Left ventricle myocardium superior (tissue), 1 donor: ENCODE measurements at regions not wholly inside any gene's neighbourhood (a gene's known extent, or its start where the extent isn't known, plus 50 kb on each side); places are given as distances from the start of the nearest gene placed in this dataset.
A peak's percentile ranks its signal among the peaks of the same experiment; 100 is the strongest.
"Not testable (repeated sequence)": the region's sequence is repeated elsewhere in the genome, so short reads cannot be mapped to it uniquely, and the experiment has no call there.

ENCODE experiments used
- ATAC-seq: fragments of 200-7000 bp; cut with Tn5 transposase; one replicate; pipeline ENCODE4 v1.9.1; 2020; ENCODE audit warnings: mild to moderate bottlenecking, moderate library complexity
- DNase-seq: peaks from one replicate; pipeline ENCODE4 v3.0.0-alpha.2; 2020
- intact Hi-C: fragments of 100-400 bp; cut with micrococcal nuclease; formaldehyde crosslinking; loops from one replicate; pipeline ENCODE4 v1.11.0; 2022
- donor health status: DM: no; HTN: yes; CAD: no; lungs with severe emphysema.

DNA sequence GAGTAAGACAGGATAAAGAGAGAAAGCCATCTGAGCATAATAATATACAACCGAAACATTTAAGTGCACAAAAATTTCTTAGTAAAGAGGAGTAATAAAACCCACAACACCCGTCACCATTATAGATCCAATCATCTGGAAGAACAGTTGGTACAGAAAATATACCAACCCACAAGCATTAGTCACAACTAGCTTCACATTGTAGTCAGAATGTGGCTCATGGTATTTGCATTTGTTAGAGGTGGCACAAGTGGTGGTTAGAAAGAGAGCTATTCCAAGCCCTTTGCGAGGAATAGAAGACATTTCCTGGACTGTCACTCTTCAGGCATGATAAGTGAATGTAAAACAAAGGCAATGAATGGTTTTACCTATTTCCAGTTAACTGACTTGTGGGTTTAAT lies 677.5 kb upstream of the ST8SIA4 start:
- ATAC-seq (no peak), DNase-seq (no peak)
- intact Hi-C loops = no loop called here

DNA sequence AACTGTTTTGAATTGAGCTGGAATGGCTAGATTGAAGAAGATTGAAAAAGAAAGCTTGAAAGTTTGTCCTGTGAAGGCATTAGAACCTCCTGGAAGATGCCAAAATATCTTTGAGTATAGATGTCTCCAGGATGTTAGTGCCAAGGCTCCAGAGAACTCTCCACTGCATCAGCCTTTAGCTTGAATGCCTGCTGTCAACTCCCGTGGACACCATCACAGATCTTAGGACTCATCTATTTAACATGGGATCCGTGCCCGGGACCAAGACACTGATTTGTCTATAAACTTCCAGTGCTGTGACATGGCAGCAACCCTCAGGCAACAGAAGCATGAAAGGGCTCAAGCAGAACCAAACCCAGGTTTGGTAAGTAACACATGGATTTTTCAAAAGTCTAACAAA lies 670.9 kb upstream of the ST8SIA4 start:
- intact Hi-C loops = no loop called here
- ATAC-seq = no peak

DNA sequence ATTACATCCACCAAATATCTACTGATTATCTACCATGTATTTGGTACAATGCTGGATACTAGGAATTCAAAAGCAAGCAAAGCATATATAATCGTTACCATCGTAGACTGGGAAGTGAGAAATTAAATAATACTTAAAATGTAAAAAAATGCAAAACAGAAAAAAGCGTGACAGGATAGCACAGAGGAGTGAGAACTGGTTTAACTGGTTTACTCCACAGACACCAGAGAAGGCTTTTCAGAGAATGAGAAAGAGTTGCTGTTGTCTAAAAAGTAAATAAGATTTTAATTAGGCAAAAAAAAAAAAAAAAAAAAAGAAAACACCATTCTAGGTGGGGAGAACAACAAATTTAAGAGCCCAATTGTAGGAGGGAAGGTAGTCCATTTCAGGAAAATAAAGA lies 657.9 kb upstream of the ST8SIA4 start:
- DNase-seq (no peak), ATAC-seq (no peak)
- intact Hi-C loops = no loop called here

More for the DNA sequence above, 670.9 kb upstream of the ST8SIA4 start:
- DNase-seq = no peak

DNA sequence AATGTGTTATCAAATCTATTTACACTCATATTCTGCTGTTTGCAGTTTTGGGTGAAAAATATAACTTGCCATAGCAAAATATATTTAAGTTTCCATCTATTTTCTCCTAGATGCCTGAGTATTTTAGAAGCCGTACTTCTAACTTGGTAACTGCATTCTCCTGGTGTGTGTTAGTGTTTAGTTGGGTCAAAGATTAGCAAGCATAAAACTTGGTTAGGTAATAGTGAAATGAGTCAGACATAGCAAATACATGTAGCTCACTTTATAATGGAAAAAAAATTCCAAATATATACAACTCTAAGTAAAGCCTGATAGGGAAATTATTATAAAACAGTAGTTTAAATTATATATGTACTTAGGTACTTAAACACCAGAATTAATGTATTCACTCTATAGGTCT lies 640.7 kb upstream of the ST8SIA4 start:
- DNase-seq (no peak), ATAC-seq (no peak)
- intact Hi-C loops = no loop called here

DNA sequence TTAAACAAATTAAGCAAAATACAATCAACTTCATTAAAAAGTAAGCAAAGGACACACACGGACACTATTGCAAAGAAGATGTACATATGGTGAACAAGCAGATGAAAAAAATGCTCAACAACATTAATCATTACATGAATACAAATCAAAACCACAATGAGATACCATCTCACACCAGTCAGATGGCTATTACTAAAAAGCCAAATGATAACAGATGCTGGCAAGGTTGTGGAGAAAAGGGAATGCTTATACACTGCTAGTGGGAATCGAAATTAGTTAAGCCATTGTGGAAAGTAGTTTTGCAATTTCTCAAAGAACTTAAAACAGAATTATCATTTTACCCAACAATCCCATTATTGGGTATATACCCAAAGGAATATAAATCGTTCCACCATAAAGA lies 636.2 kb upstream of the ST8SIA4 start:
- no peak for ATAC-seq
- intact Hi-C loops = no loop called here
- DNase-seq = no peak

DNA sequence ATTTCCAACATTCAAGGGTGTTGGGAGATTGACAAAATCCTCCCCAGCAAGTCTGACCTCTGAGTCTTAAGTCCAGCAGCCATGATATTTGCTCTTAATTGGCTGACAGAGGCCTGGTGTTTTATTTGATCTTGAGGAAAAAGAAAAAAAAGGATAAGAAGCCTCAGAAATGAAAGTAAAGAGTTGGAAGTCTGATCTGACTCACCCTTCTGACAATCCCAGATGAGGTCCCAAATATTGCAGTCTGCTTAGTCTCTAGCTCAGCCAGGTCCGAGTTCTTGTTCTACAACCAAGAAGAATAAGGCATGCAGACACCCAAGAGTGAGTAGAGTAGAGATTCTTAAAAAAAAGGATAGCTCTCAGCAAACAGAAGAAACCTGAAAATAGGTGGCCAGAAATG lies 632.5 kb upstream of the ST8SIA4 start:
- ATAC-seq (no peak), DNase-seq (no peak)
- intact Hi-C loops = no loop called here

DNA sequence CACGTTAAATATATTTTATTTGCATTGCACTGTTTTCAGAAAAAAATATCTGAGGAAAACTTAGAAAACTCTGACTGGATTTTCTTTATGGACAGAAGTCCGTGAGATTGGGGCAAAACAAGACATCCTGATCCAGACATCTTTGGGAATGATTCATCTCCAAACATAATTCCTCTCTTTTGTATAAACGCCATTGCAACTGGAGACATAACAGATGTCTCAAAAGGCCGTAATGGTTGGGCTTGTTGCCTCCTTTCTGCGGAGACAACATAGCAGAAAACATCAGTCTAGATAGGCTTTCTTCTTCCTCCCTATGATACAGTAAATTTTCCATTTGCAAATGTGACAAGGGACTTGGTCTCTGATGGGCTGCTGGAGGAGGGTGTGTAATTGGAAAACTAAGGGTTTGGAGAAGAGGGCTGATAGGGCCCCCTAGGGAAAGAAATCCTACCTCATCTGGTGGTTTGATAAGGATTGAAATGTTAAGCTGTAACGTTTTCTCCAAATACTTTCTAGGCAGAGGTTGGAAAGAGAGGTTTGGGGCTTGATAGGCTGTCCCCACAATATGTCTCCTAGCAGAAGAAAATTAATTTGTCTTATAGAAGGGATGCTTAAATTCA lies 631.5 kb upstream of the ST8SIA4 start:
- intact Hi-C loops = no loop called here
- ATAC-seq = no peak
- DNase-seq = no peak

DNA sequence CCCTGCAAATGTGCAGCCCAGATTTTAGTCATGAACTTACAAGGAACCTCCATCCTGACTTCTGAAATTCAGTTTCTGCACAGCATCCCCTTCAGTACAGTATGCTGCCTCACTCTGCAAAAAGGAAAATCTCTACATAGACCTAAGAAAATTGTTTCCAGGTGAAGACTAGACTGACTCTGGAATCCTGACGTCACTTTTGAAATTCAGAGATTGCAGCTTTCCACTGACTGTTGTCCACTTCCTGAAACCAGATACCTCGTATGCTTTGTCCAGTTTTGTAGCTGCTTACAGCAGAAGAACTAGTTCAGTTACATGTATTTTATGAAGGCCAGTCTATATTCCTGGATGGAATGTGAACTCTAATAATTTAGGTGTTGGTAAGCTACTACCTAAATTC lies 629.3 kb upstream of the ST8SIA4 start:
- intact Hi-C loops = no loop called here
- DNase-seq (no peak), ATAC-seq (no peak)

DNA sequence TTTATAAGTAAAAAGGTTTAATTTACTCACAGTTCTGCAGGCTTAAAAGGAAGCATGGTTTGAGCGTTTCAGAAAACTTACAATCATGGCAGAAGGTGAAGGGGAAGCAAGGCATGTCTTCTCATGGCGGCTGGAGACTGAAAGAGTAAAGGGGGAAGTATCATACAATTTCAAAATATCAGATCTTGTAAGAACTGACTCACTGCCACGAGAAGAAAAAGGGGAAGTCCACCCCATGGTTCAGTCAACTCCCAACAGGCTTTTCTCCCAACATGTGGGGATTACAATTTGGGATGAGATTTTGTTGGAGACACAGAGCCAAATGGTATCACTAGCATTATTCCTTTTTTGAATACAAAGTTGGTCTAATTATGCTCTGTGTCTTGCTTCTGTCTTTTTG lies 627.9 kb upstream of the ST8SIA4 start:
- no peak for DNase-seq
- ATAC-seq = no peak
- intact Hi-C loops = no loop called here

DNA sequence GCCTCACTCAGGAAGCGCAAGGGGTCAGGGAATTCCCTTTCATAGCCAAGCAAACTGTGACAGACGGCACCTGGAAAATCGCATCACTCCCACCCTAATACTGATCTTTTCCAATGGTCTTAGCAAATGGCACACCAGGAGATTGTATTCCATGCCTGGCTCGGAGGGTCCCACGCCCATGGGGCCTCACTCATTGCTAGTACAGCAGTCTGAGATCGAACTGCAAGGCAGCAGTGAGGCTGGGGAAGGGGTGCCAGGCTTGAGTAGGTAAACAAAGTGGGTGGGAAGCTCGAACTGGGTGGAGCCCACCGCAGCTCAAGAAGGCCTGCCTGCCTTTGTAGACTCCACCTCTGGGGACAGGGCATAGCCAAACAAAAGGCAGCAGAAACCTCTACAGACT lies 626.0 kb upstream of the ST8SIA4 start:
- intact Hi-C loops, ATAC-seq, DNase-seq: not testable (repeated sequence)

DNA sequence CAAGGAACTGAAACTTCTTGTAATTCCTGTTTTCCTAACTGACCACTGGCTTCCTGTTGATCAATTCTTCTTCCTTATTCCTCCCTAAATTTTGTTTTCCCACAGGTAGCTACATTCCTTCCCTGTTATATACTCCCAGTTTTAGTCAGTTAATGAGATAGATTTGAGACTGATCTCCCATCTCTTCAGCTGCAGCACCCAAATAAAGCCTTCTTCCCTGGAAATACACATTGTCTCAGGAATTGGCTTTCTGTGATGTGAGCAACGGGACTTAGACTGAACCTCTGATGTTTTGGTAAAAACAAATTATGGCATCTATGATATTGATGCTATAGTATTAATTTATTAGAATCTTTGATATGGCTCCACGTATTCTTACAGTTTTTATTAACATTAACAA lies 617.3 kb upstream of the ST8SIA4 start:
- DNase-seq (no peak), ATAC-seq (no peak)
- intact Hi-C loops = no loop called here

DNA sequence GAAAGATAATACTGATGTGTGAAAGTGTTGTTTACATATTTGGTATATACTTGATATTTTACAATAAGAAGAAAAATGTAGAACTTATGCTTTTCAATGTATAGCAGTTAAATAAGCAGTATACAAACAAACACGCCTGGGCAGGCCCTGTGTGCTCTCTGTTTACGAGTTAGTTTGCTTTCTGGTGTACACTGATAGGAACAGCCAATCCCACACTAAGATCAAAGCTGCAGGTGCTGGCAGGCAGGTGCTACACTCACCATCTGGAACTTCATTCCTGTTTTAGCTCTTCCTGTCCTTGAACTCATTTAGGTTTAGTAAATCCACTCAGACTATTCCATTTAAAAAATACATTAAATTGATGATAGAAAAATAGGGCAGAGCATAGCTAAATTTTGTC lies 614.7 kb upstream of the ST8SIA4 start:
- ATAC-seq (no peak), DNase-seq (no peak)
- intact Hi-C loops = no loop called here

DNA sequence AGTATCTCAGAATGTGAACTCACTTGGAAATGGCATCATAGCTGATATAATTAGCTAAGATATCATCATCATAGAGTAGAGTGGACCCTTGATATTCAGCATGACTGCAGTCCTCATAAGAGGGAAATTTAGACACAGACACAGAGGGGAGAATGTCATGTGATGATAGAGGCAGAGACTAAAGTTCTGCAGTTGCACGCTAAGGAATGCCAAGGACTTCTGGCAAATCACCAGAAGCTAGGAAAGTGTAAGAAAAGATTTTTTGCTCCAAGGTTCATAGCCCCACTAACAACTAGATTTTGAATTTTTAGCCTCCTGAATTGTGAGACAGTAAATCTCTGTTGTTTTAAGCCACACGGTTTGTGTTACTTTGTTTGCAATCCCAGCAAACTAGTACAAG lies 612.6 kb upstream of the ST8SIA4 start:
- intact Hi-C loops = no loop called here
- ATAC-seq = no peak
- DNase-seq = no peak

DNA sequence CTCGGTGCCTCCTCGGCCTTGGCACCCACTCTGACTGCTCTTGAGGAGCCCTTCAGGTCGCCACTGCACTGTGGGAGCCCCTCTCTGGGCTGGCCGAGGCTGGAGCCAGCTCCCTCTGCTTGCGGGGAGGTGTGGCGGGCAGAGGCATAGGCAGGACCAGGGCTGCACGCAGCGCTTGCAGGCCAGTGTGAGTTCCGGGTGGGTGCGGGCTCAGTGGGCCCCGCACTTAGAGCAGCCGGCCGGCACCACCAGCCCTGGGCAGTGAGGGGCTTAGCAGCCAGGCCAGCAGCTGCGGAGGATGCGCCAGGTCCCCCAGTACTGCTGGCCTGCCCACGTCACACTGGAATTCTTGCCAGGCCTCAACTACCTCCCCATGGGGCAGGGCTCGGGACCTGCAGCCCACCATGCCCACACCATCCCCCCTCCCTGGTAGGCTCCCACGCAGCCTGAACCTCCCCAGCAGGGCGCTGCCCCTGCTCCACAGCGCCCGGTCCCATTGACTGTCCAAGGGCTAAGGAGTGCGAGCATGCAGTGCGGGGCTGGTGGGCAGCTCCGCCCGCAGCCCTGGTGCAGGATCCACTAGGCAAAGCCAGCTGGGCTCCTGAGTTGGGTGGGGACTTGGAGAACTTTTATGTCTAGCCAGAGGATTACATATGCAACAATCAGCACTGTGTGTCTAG lies 602.9 kb upstream of the ST8SIA4 start:
- intact Hi-C loops = no loop called here
- ATAC-seq = no peak
- DNase-seq = no peak

DNA sequence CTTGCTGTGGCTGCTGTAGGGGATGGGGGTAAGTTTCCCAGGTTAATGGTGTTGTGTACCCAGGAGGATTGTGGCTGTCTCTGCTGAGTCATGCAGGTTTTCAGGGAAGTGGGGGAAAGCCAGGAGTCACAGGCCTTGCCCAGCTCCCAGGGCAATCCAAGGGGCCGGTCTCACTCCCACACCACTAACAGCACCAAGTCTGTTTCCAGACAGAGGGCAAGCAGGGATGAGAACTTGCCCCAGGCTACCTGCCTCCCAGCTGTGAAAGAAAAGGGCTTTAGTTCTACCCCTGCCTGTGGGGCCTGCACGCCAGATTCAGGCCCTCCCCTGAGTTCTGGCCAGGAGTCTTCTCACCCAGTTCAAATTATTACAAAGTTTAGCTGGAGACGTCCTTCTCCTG lies 579.8 kb upstream of the ST8SIA4 start:
- intact Hi-C loops = no loop called here
- no peak for DNase-seq
- no peak for ATAC-seq

DNA sequence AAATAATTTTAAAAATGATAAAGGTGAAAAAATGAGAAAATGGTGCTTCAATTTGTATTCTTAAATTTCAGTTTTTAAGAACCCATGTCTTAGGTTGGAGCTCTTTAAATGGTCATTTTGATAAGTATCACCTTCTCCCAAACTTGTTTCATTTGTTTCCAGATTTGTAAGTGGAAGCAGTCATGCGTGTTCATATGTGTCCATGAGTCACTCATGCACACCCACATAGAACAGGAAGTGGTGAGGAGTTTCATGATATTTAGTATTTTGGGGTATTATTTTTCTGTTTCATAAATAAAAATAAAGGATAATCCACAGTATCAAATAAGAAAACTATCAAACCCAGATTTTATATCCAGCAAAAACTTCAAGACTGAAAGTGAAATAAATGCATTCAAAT lies 570.4 kb upstream of the ST8SIA4 start:
- DNase-seq = no peak
- no peak for ATAC-seq
- intact Hi-C loops = no loop called here

DNA sequence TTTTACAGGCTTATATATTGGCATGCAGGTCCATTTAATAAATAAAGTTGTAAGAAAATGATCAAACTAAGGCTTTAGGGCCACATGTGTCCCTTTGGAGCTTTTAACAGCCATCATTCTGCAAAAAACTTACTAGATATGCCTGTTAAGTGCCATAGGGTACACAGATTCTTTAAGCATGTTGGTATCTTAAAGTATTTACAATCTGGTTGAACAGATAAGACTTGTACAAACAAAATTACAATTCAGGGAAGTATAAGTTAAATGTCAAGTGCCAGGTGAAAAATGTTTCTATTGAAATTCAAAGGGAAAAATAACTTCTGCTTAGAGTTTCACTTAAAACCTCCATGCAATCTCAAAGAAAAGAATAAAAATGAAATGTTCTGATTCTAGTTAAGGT lies 558.4 kb upstream of the ST8SIA4 start:
- intact Hi-C loops = no loop called here
- ATAC-seq = no peak
- no peak for DNase-seq

DNA sequence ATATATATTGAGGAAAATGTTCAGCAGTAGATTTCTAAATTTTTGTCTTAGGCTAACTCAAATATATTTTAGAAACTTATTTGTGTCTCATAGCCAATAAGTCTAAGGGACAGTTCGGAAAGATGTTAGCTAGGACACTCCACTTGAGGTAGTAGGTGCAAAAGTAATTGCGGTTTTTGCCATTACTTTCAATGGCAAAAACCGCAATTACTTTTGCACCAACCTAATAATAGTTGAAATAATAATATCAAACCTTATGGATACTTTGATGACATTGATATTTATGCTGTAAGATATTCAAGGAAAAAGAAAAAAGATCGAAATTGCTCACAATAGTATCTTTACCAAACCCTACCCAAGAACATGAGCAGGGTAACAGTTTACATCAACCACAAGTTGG lies 555.5 kb upstream of the ST8SIA4 start:
- no peak for ATAC-seq
- intact Hi-C loops = no loop called here
- no peak for DNase-seq

DNA sequence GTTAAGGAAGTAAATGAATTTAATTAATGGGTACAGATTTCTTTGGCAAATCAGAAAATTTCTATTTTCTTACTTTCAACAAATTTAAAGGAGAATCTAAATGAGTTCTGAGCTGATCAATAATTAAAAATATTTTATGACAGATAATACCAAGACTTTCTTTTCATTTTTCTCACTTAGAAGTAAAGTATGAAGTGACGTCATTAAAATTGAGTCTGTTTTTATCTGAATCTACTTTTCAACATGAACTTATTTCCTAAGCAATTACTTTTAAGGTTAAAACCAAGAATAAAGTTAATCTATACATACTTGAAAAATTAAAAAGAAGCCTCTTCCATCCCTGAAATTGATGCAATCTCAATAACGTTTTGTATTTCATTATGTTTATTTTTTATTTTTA lies 552.8 kb upstream of the ST8SIA4 start:
- intact Hi-C loops = no loop called here
- no peak for ATAC-seq
- no peak for DNase-seq

DNA sequence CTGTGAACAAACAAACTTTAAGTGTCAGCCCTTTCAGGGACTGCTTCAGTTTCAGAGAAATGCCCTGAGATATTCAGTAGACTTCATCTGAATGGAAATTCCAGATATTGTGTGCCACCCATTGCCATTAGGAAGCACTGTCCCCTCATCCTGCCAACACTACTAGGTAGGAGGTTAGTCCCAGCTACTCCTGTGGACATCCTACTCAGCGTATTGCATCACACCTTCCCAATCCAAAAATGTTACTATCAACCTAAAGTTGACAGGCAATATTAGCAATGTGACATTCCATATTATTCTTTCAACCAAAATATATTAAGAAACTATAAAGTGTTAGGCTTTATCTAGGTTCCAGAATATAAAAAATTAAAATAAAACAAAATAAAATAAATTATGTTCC lies 552.0 kb upstream of the ST8SIA4 start:
- intact Hi-C loops = no loop called here
- ATAC-seq (no peak), DNase-seq (no peak)

DNA sequence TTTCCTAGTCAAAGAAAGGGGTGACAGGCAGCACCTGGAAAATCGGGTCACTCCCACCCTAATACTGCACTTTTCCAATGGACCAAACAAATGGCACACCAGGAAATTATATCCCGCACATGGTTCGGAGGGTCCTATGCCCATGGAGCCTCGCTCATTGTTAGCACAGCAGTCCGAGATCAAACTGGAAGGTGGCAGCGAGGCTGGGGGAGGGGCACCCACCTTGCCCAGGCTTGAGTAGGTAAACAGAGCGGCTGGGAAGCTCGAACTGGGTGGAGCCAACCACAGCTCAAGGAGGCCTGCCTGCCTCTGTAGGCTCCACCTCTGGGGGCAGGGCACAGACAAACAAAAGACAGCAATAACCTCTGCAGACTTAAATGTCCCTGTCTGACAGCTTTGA lies 539.2 kb upstream of the ST8SIA4 start:
- ATAC-seq, intact Hi-C loops: not testable (repeated sequence)
- DNase-seq = peak; percentile 16

DNA sequence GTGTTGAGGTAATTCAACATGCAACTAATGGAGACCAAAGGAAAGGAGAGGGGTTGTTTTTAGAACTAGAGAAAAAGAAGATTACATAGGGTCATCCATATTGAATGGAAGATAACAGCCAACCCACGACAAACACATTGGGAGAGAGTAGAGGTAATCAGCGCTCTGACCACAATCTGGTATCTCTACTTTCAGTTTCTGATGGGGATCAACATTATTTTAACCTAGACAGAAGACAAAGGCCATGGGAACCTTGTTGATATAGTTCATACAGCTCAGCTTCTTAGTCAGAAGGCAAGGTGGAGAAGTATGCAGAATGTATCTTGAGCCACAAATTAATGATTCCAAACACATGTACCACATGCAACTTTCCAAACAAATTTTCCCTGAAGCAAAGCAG lies 537.1 kb upstream of the ST8SIA4 start:
- DNase-seq (no peak), ATAC-seq (no peak)
- intact Hi-C loops = no loop called here
